Stimulated activated CD8-positive, alpha-beta memory T cell treated with anti-CD3 and anti-CD28 coated beads, Interleukin-4, amount 100 ng/mL, for 4 hours (primary cell): ENCODE measurements at regions not wholly inside any gene's neighbourhood (a gene's known extent, or its start where the extent isn't known, plus 50 kb on each side); places are given as distances from the start of the nearest gene placed in this dataset.
"Not testable (repeated sequence)": the region's sequence is repeated elsewhere in the genome, so short reads cannot be mapped to it uniquely, and the experiment has no call there.

Source experiments
- DNase-seq, 2 donors: peaks; one replicate each; pipeline ENCODE4 v3.0.0-alpha.2; 2020; ENCODE audit warnings: low read depth in 2 of 2, low spot score in 1 of 2

DNA sequence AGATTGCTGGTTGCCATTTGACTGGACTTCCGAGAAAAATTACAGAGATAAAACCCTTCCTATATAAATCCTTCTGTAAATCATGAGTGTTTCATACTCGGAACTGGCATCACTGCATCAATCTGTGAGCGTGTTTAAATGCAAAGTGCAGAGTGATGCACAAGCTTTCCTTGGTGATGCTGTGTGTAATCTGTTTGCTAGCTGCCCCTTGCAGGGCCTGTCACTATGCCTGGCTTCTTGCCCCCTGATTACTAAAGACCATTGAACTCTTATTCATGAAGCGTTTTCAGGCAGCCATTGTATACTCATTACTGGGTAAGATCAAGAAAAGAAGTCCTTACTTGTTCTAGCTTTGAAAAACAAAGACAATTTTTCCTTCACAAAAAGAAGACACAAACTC is 266.9 kb upstream of the FANCL start:
- DNase-seq: no peak

DNA sequence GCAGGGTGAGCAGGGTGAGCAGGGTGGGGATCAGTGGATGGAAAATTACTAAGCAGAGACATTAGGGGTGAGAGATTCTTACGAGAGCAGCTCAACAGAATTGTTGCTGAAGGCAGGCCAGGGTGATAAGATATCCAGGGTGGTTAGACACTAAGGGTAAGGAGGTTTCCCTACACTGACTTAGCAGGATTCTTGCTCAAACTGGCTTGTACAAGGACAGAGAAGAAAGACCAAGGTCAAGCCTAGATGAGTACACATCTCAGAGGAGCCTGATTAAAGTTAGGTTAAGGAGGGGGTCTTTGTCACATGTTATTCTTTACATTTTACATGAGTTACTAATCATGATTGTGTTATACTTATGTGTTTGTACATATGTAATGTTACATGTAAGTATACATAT is 262.8 kb upstream of the FANCL start:
- no peak for DNase-seq

DNA sequence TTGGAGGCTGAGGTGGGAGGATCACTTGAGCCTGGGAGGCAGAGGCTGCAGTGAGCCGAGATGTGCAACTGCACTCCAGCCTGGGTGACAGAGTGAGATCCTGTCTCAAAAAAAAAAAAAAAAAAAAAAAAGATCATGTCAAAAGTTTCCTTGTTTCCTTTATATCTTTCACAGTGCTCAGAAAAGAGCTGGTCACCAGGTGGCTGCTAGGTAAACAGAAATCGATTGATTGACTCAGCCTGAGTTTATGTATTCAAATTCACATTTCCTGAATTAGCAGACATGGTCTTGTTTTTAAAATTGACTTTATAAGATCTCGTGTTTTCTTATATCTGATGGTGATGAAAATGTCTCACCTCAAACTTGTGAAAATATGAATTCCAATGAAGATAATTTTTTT is 261.8 kb upstream of the FANCL start:
- DNase-seq: no peak

GRCh38 chr2:58501371-58502160 is 260.4 kb upstream of the FANCL start:
- no peak for DNase-seq

- DNase-seq: no peak
Observed at GRCh38 chr2:58497168-58497567, 256.0 kb upstream of the FANCL start.

DNA sequence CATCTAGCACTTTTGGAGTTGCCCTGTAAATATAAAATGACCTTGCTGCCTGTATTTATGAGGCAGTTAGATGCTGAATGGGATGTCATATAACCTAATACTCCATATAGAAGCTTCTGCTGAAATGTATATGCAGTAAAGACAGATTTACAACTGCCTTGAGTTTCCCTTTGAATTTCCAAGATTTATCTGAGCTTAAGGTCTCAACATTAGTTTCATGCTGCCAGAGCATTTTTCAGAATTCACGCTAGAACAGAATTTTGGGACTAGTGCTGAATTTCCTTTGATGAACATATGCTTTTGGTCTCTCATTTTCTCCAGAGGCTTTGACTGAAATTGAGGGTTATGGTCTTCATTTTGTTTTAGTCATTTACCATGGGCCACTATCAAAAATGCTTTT is 254.7 kb upstream of the FANCL start:
- DNase-seq: no peak

- DNase-seq: no peak
Observed at GRCh38 chr2:58494071-58494501, 253.0 kb upstream of the FANCL start.

- DNase-seq: no peak
Observed at GRCh38 chr2:58484629-58485028, 243.5 kb upstream of the FANCL start.

GRCh38 chr2:58484221-58484620 is 243.1 kb upstream of the FANCL start:
- DNase-seq: no peak

- DNase-seq: no peak
Observed at GRCh38 chr2:58483307-58483706, 242.2 kb upstream of the FANCL start.

GRCh38 chr2:58481670-58482069 is 240.5 kb upstream of the FANCL start:
- no peak for DNase-seq

DNA sequence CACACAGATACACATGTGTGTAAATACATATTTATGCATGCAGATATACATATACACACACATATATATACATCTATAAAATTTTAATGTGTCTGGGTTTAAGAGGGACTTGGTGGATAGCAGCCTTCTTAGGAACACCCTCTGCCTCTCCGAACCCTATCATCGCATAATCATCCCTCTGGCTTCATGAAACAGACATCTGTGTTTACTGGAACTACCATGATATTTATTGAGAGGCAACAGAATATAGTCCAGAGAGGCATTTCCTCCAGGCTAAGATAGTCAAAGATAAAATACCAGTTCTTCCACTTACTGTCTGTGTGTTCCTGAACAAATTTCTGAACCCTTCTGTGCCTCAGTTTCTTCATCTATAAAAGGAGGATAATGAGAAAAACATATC is 239.0 kb upstream of the FANCL start:
- DNase-seq: no peak

DNA sequence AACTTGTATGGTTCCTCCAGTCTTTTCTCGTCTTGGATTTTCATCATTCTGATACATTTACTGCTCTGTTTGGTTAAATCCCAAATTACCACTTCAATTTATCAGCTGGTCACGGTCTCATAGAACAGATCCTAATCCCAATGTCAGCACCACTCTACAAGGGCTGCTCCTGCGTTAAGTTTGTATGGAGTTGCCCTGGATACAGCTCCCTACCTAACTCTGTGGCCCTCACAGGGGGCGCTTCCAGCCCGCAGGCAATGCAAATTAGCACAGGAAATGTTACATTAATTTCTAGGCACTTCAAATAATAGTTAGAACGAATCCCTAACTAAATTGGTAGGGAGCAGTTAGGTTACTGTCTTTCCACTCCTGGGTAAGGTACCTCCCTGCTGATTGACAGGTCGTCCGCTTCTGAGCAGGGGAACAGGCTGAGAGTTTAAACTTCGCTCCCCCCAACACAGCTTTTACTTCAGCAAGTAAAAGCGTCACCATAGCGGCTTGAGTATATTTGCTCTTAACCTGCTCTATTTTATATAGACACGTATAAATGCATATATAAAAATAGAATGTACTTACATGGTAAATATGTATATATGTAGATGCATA is 238.5 kb upstream of the FANCL start:
- DNase-seq: no peak

DNA sequence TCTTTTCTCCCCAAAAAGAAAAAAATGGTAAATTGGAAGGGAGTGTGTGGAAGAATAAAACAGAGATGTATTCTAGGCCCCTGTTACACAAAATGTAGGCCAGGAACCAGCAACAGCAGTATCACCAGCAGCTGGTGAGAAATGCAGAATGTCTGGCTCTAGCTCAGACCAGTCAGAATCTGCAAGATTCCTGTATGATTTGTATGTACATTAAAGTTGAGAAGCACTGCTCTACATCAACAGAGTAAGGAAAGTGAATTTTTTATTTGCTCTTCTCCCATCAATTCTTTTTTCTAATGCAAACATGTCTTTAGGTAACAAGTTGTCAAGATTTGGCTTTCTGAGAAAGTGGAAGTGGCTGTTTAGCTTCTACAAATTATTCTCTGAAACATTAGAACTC is 235.4 kb upstream of the FANCL start:
- no peak for DNase-seq

- no peak for DNase-seq
Observed at GRCh38 chr2:58475756-58476155, 234.6 kb upstream of the FANCL start.

- no peak for DNase-seq
Observed at GRCh38 chr2:58473165-58473564, 232.0 kb upstream of the FANCL start.

DNA sequence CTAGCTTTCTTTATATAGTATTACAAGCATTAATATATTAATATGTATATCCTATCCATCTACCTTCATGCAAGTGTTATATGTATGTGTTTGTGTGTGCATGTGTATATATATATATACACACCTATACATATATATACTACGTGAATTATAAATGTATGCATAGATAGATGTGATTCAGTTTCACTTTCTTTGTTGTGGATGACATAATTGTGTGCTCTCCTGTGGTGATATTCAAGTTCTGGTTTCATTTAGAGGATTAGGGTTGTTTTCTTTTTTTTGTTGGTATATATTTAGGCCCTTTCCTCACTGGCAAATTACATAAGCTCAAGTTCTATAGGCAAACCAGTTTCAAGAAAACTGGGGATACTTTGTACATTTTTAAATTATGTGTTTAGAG is 225.7 kb upstream of the FANCL start:
- no peak for DNase-seq

DNA sequence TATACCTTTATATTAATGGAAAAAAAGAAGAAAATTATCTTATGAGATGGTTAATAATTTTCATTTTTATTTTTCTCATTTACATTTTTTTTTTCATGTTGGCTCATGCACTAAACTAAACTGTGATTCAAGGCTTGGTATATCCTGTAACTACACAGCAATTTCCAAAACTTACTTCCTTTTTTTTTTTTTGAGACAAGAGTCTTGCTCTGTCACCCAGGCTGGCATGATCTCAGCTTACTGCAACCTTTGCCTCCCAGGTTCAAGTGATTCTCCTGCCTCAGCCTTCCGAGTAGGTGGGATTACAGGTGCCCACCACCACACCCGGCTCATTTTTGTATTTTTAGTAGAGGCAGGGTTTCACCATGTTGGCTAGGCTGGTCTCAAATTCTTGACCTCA is 224.9 kb upstream of the FANCL start:
- DNase-seq: not testable (repeated sequence)

DNA sequence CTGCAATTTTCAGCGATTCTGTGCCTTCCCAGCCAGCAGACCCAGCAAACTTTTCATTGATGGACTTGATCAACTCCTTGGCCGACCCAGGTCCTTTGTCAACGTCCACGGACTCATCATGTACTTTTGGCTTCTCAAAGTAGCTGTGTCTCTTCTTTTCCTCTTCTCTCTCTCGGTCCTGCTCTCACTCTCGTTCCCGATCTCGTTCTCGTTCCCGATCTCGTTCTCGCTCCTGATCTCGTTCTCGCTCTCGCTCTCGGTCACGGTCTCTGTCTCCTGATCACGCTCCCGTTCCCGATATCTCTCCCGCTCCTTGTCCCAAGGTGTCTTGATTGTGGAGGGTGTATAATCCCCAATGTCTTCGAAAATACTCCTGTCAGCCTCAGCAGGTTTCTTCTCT is 219.5 kb upstream of the FANCL start:
- DNase-seq: no peak

- DNase-seq: no peak
Observed at GRCh38 chr2:58449286-58450010, 208.3 kb upstream of the FANCL start.

GRCh38 chr2:58448845-58449244 is 207.7 kb upstream of the FANCL start:
- no peak for DNase-seq

DNA sequence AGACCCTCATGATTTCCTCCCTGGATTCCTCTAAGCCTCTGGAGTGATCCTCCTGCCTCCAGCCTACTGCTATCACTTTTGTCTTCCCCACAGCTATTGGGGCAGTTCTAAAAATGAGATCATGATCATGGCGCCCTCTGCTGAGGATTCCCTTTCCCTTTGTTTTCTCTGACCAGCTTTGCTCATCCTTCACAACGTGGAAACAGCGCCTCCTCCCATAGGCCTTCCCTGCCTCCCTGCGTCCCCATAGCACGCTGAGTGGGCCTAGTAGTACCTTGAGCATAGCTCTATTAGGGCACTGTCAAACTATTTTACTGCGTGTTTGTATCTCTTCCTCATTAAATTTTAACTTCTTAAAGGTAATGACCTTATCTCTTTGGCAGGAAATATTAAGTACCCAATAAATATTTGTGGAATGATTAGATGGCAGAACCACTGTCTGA is 207.0 kb upstream of the FANCL start:
- DNase-seq: no peak
